DND-41 (cell line): ENCODE measurements at regions not wholly inside any gene's neighbourhood (a gene's known extent, or its start where the extent isn't known, plus 50 kb on each side); places are given as distances from the start of the nearest gene placed in this dataset.

Experiments used
- ATAC-seq: fragments of 200-7000 bp; cut with Tn5 transposase; 3 replicates; pipeline ENCODE4 v1.9.1; 2021; ENCODE audit warnings: low read depth; ENCODE audit not compliant: insufficient read depth
- DNase-seq: peaks from one replicate; pipeline ENCODE4 v3.0.0-alpha.2; 2020
- H2AFZ ChIP-seq: 2 replicates; pipeline ENCODE4 v1.6.0; 2012; ENCODE audit warnings: low read depth, low read length
- H3K27ac ChIP-seq: 2 replicates; pipeline ENCODE4 v1.5.1; 2012; ENCODE audit warnings: low read length, inconsistent platforms
- H3K27me3 ChIP-seq: fragments of 200-600 bp; sonication (generic); 2 replicates; pipeline ENCODE4 v1.6.0; 2012; ENCODE audit warnings: low read length, mild to moderate bottlenecking, inconsistent platforms; ENCODE audit not compliant: insufficient read depth, poor library complexity
- H3K36me3 ChIP-seq: 2 replicates; pipeline ENCODE4 v1.5.1; 2012; ENCODE audit warnings: low read length, inconsistent platforms; ENCODE audit not compliant: insufficient read depth
- H3K4me1 ChIP-seq: 2 replicates; pipeline ENCODE4 v1.5.1; 2012; ENCODE audit warnings: mild to moderate bottlenecking, low read length; ENCODE audit not compliant: insufficient read depth
- H3K4me2 ChIP-seq: 2 replicates; pipeline ENCODE4 v1.6.0; 2012; ENCODE audit warnings: mild to moderate bottlenecking, moderate library complexity, low read length, inconsistent platforms; ENCODE audit not compliant: insufficient read depth
- H3K4me3 ChIP-seq, 2 experiments: fragments of 200-600 bp in 1 of 2; shearing (Covaris generic) in 1 of 2; 2 replicates each; pipeline ENCODE4 v1.5.1; 2012 to 2016; ENCODE audit warnings: inconsistent platforms in 2 of 2, low read length in 2 of 2, mild to moderate bottlenecking in 2 of 2, low read depth in 1 of 2, moderate library complexity in 1 of 2
- H3K79me2 ChIP-seq: 2 replicates; pipeline ENCODE4 v1.6.0; 2012; ENCODE audit warnings: low read length, inconsistent platforms; ENCODE audit not compliant: insufficient read depth
- H3K9ac ChIP-seq: 2 replicates; pipeline ENCODE4 v1.6.0; 2012; ENCODE audit warnings: low read depth, mild to moderate bottlenecking, inconsistent platforms, low read length, moderate library complexity
- H3K9me3 ChIP-seq: 2 replicates; pipeline ENCODE4 v1.5.1; 2012; ENCODE audit warnings: low read length, moderate library complexity, mild to moderate bottlenecking, inconsistent platforms; ENCODE audit not compliant: insufficient read depth, severe bottlenecking
- H4K20me1 ChIP-seq: 2 replicates; pipeline ENCODE4 v1.6.0; 2012; ENCODE audit warnings: low read length; ENCODE audit not compliant: insufficient read depth
- CTCF ChIP-seq: IDR thresholded peaks from 2 replicates; pipeline ENCODE4 v1.5.1; 2012; ENCODE audit warnings: borderline replicate concordance, low read length, moderate library complexity, mild to moderate bottlenecking; ENCODE audit not compliant: poor library complexity, severe bottlenecking; ENCODE audit errors: extremely low read depth
- EZH2 ChIP-seq: IDR thresholded peaks from 3 replicates; pipeline ENCODE4 v1.6.1; 2012; ENCODE audit warnings: borderline replicate concordance, low read depth, mild to moderate bottlenecking, moderate library complexity, low read length, inconsistent platforms; ENCODE audit not compliant: severe bottlenecking

DNA sequence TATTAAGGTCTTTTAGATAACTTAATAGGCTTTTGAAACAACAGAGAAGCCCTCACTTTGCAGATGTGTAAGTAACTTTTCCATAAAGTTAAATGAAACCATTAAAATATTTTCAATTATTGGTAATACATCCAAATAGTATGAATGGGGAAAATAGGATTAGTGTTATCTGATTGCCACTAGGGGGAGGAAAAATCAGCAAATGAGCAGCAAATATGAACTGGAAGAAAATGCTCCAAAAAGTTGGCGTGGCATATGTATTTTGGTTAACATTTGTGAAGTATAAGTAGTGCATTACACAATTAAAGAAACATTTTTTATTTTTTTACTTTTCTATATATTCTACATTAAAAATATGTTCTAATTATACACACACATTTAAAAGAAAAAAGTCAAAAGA, 259.8 kb upstream of the ANO5 start:
- TF ChIP-seq CTCF, result peak; percentile 22
- TF ChIP-seq EZH2, result no peak
- H3K27me3 ChIP-seq, result no peaks in the 10 kb centered on the region
- no peaks in the 10 kb centered on the region for H3K9me3 ChIP-seq
- no peak overlapping the region for H3K4me2 ChIP-seq
- H4K20me1 ChIP-seq, result no peaks in the 10 kb centered on the region
- no peaks in the 10 kb centered on the region for H3K36me3 ChIP-seq
- no peaks in the 10 kb centered on the region for H3K4me1 ChIP-seq
- no peaks in the 10 kb centered on the region for H3K79me2 ChIP-seq
- no peak for ATAC-seq
- no peak overlapping the region for H3K27ac ChIP-seq
- H2AFZ ChIP-seq, result no peak overlapping the region
- no peak overlapping the region for H3K9ac ChIP-seq
- no peak for DNase-seq
- no peak overlapping the region for H3K4me3 ChIP-seq

DNA sequence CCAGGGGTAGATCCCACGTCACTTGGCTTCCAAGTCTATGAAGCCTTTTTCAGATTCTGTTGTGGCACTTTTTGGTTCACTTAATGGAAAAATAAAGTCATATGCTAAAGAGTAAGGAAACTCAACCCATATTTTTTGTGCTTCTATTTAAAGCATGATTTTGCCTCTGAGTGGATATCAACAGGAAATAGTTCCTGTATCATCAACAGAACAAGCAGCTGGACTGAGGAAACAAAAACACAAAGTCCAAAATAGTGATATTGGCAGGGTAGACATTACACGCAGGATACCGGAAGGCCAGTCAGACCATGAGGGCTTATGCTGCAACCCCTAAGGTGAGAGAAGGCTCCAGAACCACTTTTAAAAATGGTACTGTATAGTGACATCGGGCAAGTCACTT, 248.3 kb upstream of the ANO5 start:
- H3K36me3 ChIP-seq, result no peaks in the 10 kb centered on the region
- no peaks in the 10 kb centered on the region for H3K9me3 ChIP-seq
- no peak overlapping the region for H3K4me3 ChIP-seq
- no peaks in the 10 kb centered on the region for H3K79me2 ChIP-seq
- DNase-seq, result no peak
- ATAC-seq, result no peak
- H3K4me2 ChIP-seq, result no peak overlapping the region
- TF ChIP-seq CTCF (no peak), EZH2 (no peak)
- no peaks in the 10 kb centered on the region for H4K20me1 ChIP-seq
- H3K4me1 ChIP-seq, result no peaks in the 10 kb centered on the region
- no peak overlapping the region for H3K9ac ChIP-seq
- H3K27me3 ChIP-seq, result no peaks in the 10 kb centered on the region
- H2AFZ ChIP-seq, result no peak overlapping the region
- no peak overlapping the region for H3K27ac ChIP-seq

DNA sequence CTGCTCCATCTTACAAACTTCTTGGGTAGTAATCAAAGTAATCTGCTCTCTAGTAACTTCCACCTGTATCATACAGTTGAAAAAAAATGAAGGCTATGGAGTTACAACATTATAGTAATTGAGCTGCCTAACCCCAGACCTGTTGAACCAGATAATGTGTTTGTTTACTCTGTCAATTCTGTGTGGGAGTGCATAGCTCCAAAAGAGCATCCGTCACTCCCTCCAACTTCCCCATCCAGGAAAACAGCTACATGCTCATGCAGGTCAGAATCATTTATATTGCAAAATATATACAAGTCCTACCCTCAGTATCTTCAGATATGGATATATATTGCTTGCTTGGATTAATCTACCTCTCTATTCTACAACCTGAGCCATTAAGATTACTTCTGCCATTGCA, 244.0 kb upstream of the ANO5 start:
- Histone ChIP-seq H3K4me3 (no peak overlapping the region), H3K79me2 (no peaks in the 10 kb centered on the region), H2AFZ (no peak overlapping the region), H3K9me3 (no peaks in the 10 kb centered on the region), H3K9ac (no peak overlapping the region), H3K27me3 (no peaks in the 10 kb centered on the region), H3K4me2 (no peak overlapping the region), H3K36me3 (no peaks in the 10 kb centered on the region), H4K20me1 (no peaks in the 10 kb centered on the region), H3K27ac (no peak overlapping the region), H3K4me1 (no peaks in the 10 kb centered on the region)
- ATAC-seq (no peak), DNase-seq (no peak)
- TF ChIP-seq EZH2 (no peak), CTCF (no peak)
